ENCODE measurements at regions not wholly inside any gene's neighbourhood (a gene's known extent, or its start where the extent isn't known, plus 50 kb on each side); places are given as distances from the start of the nearest gene placed in this dataset.

- TF ChIP-seq CTCF (IDR thresholded peaks at IDR 0.05; ENCODE audit: insufficient read depth, low read length, poor library complexity, severe bottlenecking): no peak
- TF ChIP-seq EZH2phosphoT487 (conservative IDR thresholded peaks at IDR 0.05; ENCODE audit: low read length): no peak
Measured at GRCh38 chr17:63290351-63290750, 155.8 kb downstream of the CYB561 start.
